Loucy (cell line): ENCODE measurements at regions not wholly inside any gene's neighbourhood (a gene's known extent, or its start where the extent isn't known, plus 50 kb on each side); places are given as distances from the start of the nearest gene placed in this dataset.

Experiments used
- H2AFZ ChIP-seq: fragments of 200-600 bp; sonication (generic); 2 replicates; pipeline ENCODE4 v1.6.0; 2016; ENCODE audit warnings: antibody characterized with exemption, mild to moderate bottlenecking, low read length, moderate library complexity
- H3F3A ChIP-seq: fragments of 200-600 bp; 2 replicates; pipeline ENCODE4 v1.6.0; 2016; ENCODE audit warnings: antibody characterized with exemption, low read depth, mild to moderate bottlenecking
- H3K27me3 ChIP-seq: fragments of 200-600 bp; sonication (generic); 2 replicates; pipeline ENCODE4 v1.6.1; 2014; ENCODE audit warnings: low read length, mild to moderate bottlenecking; ENCODE audit not compliant: insufficient read depth, poor library complexity, severe bottlenecking
- H3K36me3 ChIP-seq: fragments of 200-600 bp; sonication (generic); 2 replicates; pipeline ENCODE4 v1.6.1; 2016; ENCODE audit warnings: low read length; ENCODE audit not compliant: insufficient read depth
- H3K4me1 ChIP-seq: fragments of 200-600 bp; sonication (generic); 2 replicates; pipeline ENCODE4 v1.5.1; 2014; ENCODE audit warnings: low read length, mild to moderate bottlenecking; ENCODE audit not compliant: insufficient read depth, poor library complexity, severe bottlenecking
- H3K4me2 ChIP-seq: fragments of 200-600 bp; sonication (generic); 2 replicates; pipeline ENCODE4 v1.6.0; 2014; ENCODE audit warnings: antibody characterized with exemption, low read length, low read depth, mild to moderate bottlenecking; ENCODE audit not compliant: poor library complexity, severe bottlenecking
- H3K4me3 ChIP-seq: fragments of 200-600 bp; sonication (generic); 2 replicates; pipeline ENCODE4 v1.5.1; 2014; ENCODE audit warnings: low read length, mild to moderate bottlenecking, mixed read lengths; ENCODE audit not compliant: poor library complexity, severe bottlenecking
- H3K79me2 ChIP-seq: fragments of 200-600 bp; sonication (generic); 2 replicates; pipeline ENCODE4 v1.6.1; 2014; ENCODE audit warnings: low read length; ENCODE audit not compliant: insufficient read depth
- H3K9ac ChIP-seq: fragments of 200-600 bp; sonication (generic); 2 replicates; pipeline ENCODE4 v1.6.0; 2014; ENCODE audit warnings: mild to moderate bottlenecking, low read depth, low read length, moderate library complexity; ENCODE audit not compliant: poor library complexity, severe bottlenecking
- H3K9me2 ChIP-seq: fragments of 200-600 bp; sonication (generic); replicated peaks from 2 replicates; pipeline ENCODE4 v1.6.1; 2016; ENCODE audit warnings: low read depth, low read length, mixed read lengths
- H3K9me3 ChIP-seq: fragments of 200-600 bp; sonication (generic); 2 replicates; pipeline ENCODE4 v1.6.1; 2014; ENCODE audit warnings: mild to moderate bottlenecking, antibody characterized with exemption, low read length, low read depth; ENCODE audit not compliant: insufficient read depth
- H4K20me1 ChIP-seq: fragments of 200-600 bp; sonication (generic); 2 replicates; pipeline ENCODE4 v1.6.0; 2014; ENCODE audit warnings: antibody characterized with exemption, low read length, mild to moderate bottlenecking; ENCODE audit not compliant: insufficient read depth, poor library complexity, severe bottlenecking
- EZH2phosphoT487 ChIP-seq: fragments of 200-600 bp; IDR thresholded peaks from 2 replicates; pipeline ENCODE4 v1.6.1; 2018; ENCODE audit warnings: antibody characterized with exemption, mild to moderate bottlenecking, moderate library complexity, borderline replicate concordance
- TF ChIP-seq, protein P1 (sequence below): fragments of 200-600 bp; sonication (generic); conservative IDR thresholded peaks from 2 replicates; pipeline ENCODE4 v1.5.1; 2014; ENCODE audit warnings: mild to moderate bottlenecking, antibody characterized with exemption, low read length

DNA sequence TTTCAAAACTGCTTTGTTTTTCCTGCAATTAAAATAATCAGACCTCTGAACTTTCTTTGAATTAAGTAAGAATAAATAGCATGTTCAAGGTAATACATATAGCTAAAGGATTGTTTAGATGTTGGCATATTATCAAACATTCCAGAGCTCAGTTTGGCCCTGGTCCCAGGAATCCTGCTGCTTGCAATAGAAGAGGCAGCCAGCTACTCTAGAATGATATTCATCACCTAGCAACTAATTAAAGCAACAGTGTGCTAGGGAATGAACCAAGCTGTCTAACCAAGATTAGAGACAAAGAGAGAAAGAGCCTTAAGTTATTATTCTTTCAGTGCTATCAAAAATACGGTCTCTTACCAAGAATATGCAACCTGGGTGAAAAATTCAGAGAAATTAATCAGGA lies 460.9 kb downstream of the GABRG1 start:
- H3K4me2 ChIP-seq = no peak overlapping the region
- no peaks in the 10 kb centered on the region for H3K27me3 ChIP-seq
- no peaks in the 10 kb centered on the region for H3K9me2 ChIP-seq
- no peak overlapping the region for H3K9ac ChIP-seq
- no peaks in the 10 kb centered on the region for H4K20me1 ChIP-seq
- no peak overlapping the region for H3K4me3 ChIP-seq
- no peaks in the 10 kb centered on the region for H3K4me1 ChIP-seq
- TF ChIP-seq, protein P1, sequence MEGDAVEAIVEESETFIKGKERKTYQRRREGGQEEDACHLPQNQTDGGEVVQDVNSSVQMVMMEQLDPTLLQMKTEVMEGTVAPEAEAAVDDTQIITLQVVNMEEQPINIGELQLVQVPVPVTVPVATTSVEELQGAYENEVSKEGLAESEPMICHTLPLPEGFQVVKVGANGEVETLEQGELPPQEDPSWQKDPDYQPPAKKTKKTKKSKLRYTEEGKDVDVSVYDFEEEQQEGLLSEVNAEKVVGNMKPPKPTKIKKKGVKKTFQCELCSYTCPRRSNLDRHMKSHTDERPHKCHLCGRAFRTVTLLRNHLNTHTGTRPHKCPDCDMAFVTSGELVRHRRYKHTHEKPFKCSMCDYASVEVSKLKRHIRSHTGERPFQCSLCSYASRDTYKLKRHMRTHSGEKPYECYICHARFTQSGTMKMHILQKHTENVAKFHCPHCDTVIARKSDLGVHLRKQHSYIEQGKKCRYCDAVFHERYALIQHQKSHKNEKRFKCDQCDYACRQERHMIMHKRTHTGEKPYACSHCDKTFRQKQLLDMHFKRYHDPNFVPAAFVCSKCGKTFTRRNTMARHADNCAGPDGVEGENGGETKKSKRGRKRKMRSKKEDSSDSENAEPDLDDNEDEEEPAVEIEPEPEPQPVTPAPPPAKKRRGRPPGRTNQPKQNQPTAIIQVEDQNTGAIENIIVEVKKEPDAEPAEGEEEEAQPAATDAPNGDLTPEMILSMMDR = no peak
- TF ChIP-seq EZH2phosphoT487 = no peak
- no peaks in the 10 kb centered on the region for H3F3A ChIP-seq
- H2AFZ ChIP-seq = no peak overlapping the region
- H3K9me3 ChIP-seq = no peaks in the 10 kb centered on the region
- no peaks in the 10 kb centered on the region for H3K79me2 ChIP-seq
- no peaks in the 10 kb centered on the region for H3K36me3 ChIP-seq

DNA sequence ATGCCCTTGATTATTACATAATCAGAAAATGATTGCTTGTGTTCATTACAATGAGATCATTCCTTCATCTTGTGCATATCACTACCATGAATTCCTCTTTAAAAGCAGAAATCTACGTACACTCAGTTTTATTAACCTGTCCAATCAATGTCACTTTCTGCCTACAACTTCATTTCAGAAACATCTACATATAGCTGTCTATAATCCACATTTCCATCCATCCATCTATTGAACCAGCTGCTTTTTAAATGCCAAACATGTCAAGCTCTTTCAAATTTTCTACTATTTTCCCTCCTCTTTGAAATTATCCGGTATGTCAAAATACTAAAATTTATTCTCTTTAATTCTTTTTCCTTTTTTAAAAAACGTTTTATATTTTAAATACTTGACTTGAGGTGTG lies 462.0 kb downstream of the GABRG1 start:
- Histone ChIP-seq H3K4me3 (no peak overlapping the region), H3K4me1 (no peaks in the 10 kb centered on the region), H3K79me2 (no peaks in the 10 kb centered on the region), H3K4me2 (no peak overlapping the region), H3K9me2 (no peaks in the 10 kb centered on the region), H3K9ac (no peak overlapping the region), H2AFZ (no peak overlapping the region), H3K9me3 (no peaks in the 10 kb centered on the region), H3F3A (no peaks in the 10 kb centered on the region), H3K36me3 (no peaks in the 10 kb centered on the region), H3K27me3 (no peaks in the 10 kb centered on the region), H4K20me1 (no peaks in the 10 kb centered on the region)
- TF ChIP-seq, protein P1 = no peak
- TF ChIP-seq EZH2phosphoT487 = no peak

DNA sequence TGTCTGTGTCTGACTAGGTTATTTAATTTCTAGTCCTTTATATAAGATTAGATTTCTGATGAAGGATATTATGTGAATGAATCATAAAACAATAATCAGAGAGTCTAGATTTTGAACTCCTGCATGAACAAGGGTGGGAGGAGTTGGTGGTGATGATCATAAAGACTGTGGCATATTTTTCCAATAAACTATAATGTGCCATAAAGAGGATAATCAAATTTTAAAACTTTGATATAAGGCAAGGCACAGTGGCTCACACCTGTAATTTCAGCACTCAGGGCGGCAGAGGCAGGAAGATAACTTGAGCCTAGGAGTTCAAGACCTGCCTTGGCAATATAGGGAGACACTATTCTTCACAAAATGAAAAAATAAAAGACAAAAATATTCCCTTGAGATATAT lies 473.3 kb downstream of the GABRG1 start:
- no peaks in the 10 kb centered on the region for H3K9me2 ChIP-seq
- TF ChIP-seq, protein P1 = no peak
- no peak for TF ChIP-seq EZH2phosphoT487

More for the DNA sequence above, 473.3 kb downstream of the GABRG1 start:
- Histone ChIP-seq H3K4me2 (no peak overlapping the region), H4K20me1 (no peaks in the 10 kb centered on the region), H3K4me3 (no peak overlapping the region), H3K9me3 (no peaks in the 10 kb centered on the region), H3K9ac (no peak overlapping the region), H2AFZ (no peak overlapping the region), H3K79me2 (no peaks in the 10 kb centered on the region), H3K4me1 (no peaks in the 10 kb centered on the region), H3K27me3 (no peaks in the 10 kb centered on the region), H3K36me3 (no peaks in the 10 kb centered on the region), H3F3A (no peaks in the 10 kb centered on the region)
